Naive thymus-derived CD8-positive, alpha-beta T cell (primary cell): ENCODE measurements at regions not wholly inside any gene's neighbourhood (a gene's known extent, or its start where the extent isn't known, plus 50 kb on each side); places are given as distances from the start of the nearest gene placed in this dataset.

Experiments
- ATAC-seq, 2 donors: fragments of 150-1000 bp; cut with Tn5 transposase in 1 of 2; sonication (Bioruptor Pico), chemical (Tn5 transposase) in 1 of 2; 1 replicate in 1 of 2; 2 replicates in 1 of 2; pipeline ENCODE4 v1.10.0; 2021; ENCODE audit warnings: mild to moderate bottlenecking in 2 of 2, moderate library complexity in 2 of 2
- POLR2A ChIA-PET: fragments of 350-600 bp; sonication (Branson Sonifier 250); formaldehyde crosslinking; loops from one replicate; lab custom pipeline; 2021; ENCODE audit warnings: antibody characterized with exemption; lab: Charles Lee
- DNase-seq, 10 donors: peaks; one replicate each; pipeline versions ENCODE4 v3.0.0 to v3.0.0-alpha.2; 2020 to 2022
- H3K27ac Mint-ChIP-seq, 10 donors: one replicate each; pipeline ENCODE4 v1.8.0; 2020 to 2022; ENCODE audit warnings: mild to moderate bottlenecking in 10 of 10, mixed read lengths in 10 of 10, moderate library complexity in 4 of 10, inconsistent platforms in 1 of 10
- H3K27me3 Mint-ChIP-seq, 5 donors: one replicate each; pipeline ENCODE4 v1.8.0; 2021 to 2022; ENCODE audit warnings: mixed read lengths in 5 of 5
- H3K36me3 Mint-ChIP-seq, 3 donors: one replicate each; pipeline ENCODE4 v1.8.0; 2020 to 2022; ENCODE audit warnings: mixed read lengths in 3 of 3, mild to moderate bottlenecking in 2 of 3, inconsistent platforms in 1 of 3
- H3K4me1 Mint-ChIP-seq, 4 donors: one replicate each; pipeline ENCODE4 v1.8.0; 2021 to 2022; ENCODE audit warnings: mixed read lengths in 4 of 4
- H3K4me3 Mint-ChIP-seq, 10 donors: one replicate each; pipeline ENCODE4 v1.8.0; 2020 to 2022; ENCODE audit warnings: mild to moderate bottlenecking in 10 of 10, mixed read lengths in 10 of 10, moderate library complexity in 6 of 10, inconsistent platforms in 1 of 10
- H3K9me3 Mint-ChIP-seq, 9 donors: one replicate each; pipeline ENCODE4 v1.8.0; 2020 to 2022; ENCODE audit warnings: mixed read lengths in 9 of 9, mild to moderate bottlenecking in 3 of 9, inconsistent platforms in 1 of 9, moderate library complexity in 1 of 9

GRCh38 chr13:99436686-99437416 lies 64.4 kb upstream of the TM9SF2 start:
- POLR2A ChIA-PET, result interaction anchor here (0.5 to 5.6 kb wide), 13 partner anchors 11 to 260 kb away, joined by 3 to 60 read pairs (median 7); no protein-coding TSS in a partner anchor
- Mint-ChIP-seq H3K36me3 (no peaks in the 10 kb centered on the region), H3K27me3 (no peaks in the 10 kb centered on the region), H3K4me3 (peak overlapping the region; percentile 10 to 84 (median 67)), H3K4me1 (peaks cover 24 to 64% (median 58%) of the 10 kb centered on the region in 4 donors), H3K27ac (peak overlapping the region; percentile 75 to 96 (median 92)), H3K9me3 (no peaks in the 10 kb centered on the region)
- peak; percentile 62 to 68 for ATAC-seq
- peak; percentile 90 to 99 (median 94) for DNase-seq

GRCh38 chr13:99439048-99439447 lies 62.2 kb upstream of the TM9SF2 start:
- Mint-ChIP-seq H3K27me3 (no peaks in the 10 kb centered on the region), H3K4me1 (peaks cover 12 to 42% (median 37%) of the 10 kb centered on the region in 4 donors), H3K27ac (peak overlapping the region in 1 of 10 donors; percentile 66), H3K36me3 (no peaks in the 10 kb centered on the region), H3K9me3 (no peaks in the 10 kb centered on the region), H3K4me3 (no peak overlapping the region)
- DNase-seq (no peak), ATAC-seq (no peak)
- POLR2A ChIA-PET, result no interaction called here

DNA sequence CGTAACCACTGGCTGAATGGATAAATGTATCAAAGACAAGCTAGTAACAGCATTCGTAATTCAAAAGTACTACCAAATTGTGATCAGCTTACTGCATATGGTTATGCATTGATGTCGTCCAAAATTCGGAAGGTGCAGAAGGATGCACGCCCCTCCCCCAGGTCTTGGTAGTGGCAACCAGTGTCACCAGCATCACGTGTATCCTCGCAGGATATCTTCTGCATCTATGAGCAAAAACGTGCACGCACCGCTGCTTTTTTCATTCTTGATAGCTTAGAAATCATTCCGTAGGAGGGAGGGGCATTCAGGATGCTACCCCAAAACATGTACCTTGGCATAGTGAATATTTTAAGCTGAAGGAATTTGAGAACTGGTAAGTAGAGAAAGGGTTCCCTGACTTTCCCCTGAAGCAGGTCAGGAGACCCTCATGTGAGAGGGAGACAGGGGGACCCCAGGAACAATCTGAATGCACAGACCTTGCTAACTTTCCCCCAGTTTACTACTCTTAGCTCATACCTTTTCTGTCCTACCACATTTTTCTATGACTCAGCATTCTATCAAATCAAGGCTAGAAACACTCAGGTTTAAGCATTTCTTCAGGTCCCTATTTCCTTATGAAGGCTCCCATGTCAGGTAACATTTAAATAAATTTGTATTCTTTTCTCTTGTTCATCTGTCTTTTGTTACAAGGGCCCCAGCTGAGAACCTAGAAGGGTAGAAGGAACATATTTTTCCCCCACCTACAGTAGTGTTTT lies 61.2 kb upstream of the TM9SF2 start:
- Mint-ChIP-seq H3K4me3 (no peak overlapping the region), H3K9me3 (no peaks in the 10 kb centered on the region), H3K4me1 (peaks cover 12 to 34% (median 29%) of the 10 kb centered on the region in 4 donors), H3K27me3 (no peaks in the 10 kb centered on the region), H3K36me3 (no peaks in the 10 kb centered on the region), H3K27ac (peak overlapping the region in 2 of 10 donors; percentile 6 to 30)
- DNase-seq (no peak), ATAC-seq (no peak)
- POLR2A ChIA-PET, result interaction anchor here (1.0 kb wide), 1 partner anchor 170 kb away, joined by 4 read pairs; no protein-coding TSS in a partner anchor

- H3K9me3 Mint-ChIP-seq, result no peaks in the 10 kb centered on the region
- ATAC-seq (peak; percentile 71 to 72), DNase-seq (peak in 9 of 10 donors; percentile 35 to 77 (median 60))
- H3K4me3 Mint-ChIP-seq, result no peak overlapping the region
- no peaks in the 10 kb centered on the region for H3K27me3 Mint-ChIP-seq
- H3K4me1 Mint-ChIP-seq, result peaks cover 3 to 11% (median 7%) of the 10 kb centered on the region in 4 donors
- H3K27ac Mint-ChIP-seq, result no peak overlapping the region
- POLR2A ChIA-PET, result no interaction called here
- H3K36me3 Mint-ChIP-seq, result no peaks in the 10 kb centered on the region
Observed at GRCh38 chr13:99442273-99442895, 58.9 kb upstream of the TM9SF2 start.

- Mint-ChIP-seq H3K4me3 (no peak overlapping the region), H3K9me3 (peaks cover 0 to 8% (median 0%) of the 10 kb centered on the region in 9 donors)
Observed at GRCh38 chr13:99446242-99446641, 55.0 kb upstream of the TM9SF2 start.

DNA sequence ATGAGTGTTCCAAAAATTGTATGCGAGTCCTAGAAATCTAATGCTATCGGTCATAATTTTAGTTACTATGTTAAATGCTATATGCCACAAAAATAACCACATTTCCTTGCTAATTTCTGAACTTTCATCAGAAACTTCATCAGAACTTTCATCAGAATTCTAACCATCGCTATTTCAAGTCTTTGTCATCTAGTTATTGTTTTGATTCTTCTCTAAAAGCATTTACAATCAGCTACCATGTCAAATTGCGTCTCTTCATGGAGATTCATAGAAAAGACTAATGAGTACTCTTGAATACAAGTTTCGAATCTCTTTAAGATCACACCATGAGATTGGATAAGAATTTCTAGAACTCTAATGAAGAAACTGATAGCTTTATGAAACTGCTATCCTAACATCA lies 52.7 kb upstream of the TM9SF2 start:
- H3K36me3 Mint-ChIP-seq, result peaks cover 0 to 15% (median 11%) of the 10 kb centered on the region in 3 donors
- POLR2A ChIA-PET, result interaction anchor here (0.6 kb wide), 1 partner anchor 181 kb away, joined by 4 read pairs; no protein-coding TSS in a partner anchor
- no peak overlapping the region for H3K4me3 Mint-ChIP-seq
- no peak for DNase-seq
- H3K9me3 Mint-ChIP-seq, result peaks cover 0 to 9% (median 0%) of the 10 kb centered on the region in 9 donors
- H3K4me1 Mint-ChIP-seq, result no peaks in the 10 kb centered on the region
- no peak overlapping the region for H3K27ac Mint-ChIP-seq
- H3K27me3 Mint-ChIP-seq, result peaks cover 0 to 6% (median 1%) of the 10 kb centered on the region in 5 donors
- ATAC-seq, result no peak

More at GRCh38 chr13:99446242-99446641, 55.0 kb upstream of the TM9SF2 start:
- H3K27ac Mint-ChIP-seq, result no peak overlapping the region
- H3K4me1 Mint-ChIP-seq, result peaks cover 0 to 1% (median 0%) of the 10 kb centered on the region in 4 donors
- ATAC-seq (no peak), DNase-seq (no peak)
- H3K27me3 Mint-ChIP-seq, result no peaks in the 10 kb centered on the region
- peaks cover 0 to 8% (median 3%) of the 10 kb centered on the region in 3 donors for H3K36me3 Mint-ChIP-seq
- POLR2A ChIA-PET, result interaction anchor here (0.7 kb wide), 1 partner anchor 188 kb away, joined by 4 read pairs; no protein-coding TSS in a partner anchor

GRCh38 chr13:99450416-99450815 lies 50.9 kb upstream of the TM9SF2 start:
- H3K4me3 Mint-ChIP-seq, result no peak overlapping the region
- peaks cover 0 to 19% (median 15%) of the 10 kb centered on the region in 3 donors for H3K36me3 Mint-ChIP-seq
- POLR2A ChIA-PET, result no interaction called here
- ATAC-seq, result no peak
- no peak for DNase-seq
- H3K4me1 Mint-ChIP-seq, result no peaks in the 10 kb centered on the region
- H3K27ac Mint-ChIP-seq, result no peak overlapping the region
- peaks cover 0 to 8% (median 5%) of the 10 kb centered on the region in 5 donors for H3K27me3 Mint-ChIP-seq
- peaks cover 0 to 17% (median 6%) of the 10 kb centered on the region in 9 donors for H3K9me3 Mint-ChIP-seq
